ENCODE measurements at regions not wholly inside any gene's neighbourhood (a gene's known extent, or its start where the extent isn't known, plus 50 kb on each side); places are given as distances from the start of the nearest gene placed in this dataset.

DNA sequence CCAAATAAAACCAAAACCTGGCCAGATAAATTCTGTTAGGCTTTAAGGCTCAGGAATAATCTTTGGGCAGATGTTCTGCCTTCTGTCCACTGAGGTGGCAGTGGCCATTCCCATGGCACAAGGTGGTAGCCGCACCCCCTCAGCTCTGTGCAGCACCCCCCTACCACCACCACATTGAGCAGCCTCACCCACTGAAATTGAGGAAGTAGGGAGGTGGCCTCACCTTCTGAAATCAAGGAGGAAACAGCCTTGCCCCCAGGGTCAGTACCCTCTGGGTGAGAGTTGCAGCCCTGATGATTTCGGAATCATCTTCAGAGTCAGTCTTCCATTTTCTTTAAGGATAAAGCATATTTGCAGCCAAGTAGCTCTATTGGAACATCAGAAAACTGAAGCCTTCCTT lies 204.8 kb upstream of the PIK3R1 start:
- TF ChIP-seq, protein P1, sequence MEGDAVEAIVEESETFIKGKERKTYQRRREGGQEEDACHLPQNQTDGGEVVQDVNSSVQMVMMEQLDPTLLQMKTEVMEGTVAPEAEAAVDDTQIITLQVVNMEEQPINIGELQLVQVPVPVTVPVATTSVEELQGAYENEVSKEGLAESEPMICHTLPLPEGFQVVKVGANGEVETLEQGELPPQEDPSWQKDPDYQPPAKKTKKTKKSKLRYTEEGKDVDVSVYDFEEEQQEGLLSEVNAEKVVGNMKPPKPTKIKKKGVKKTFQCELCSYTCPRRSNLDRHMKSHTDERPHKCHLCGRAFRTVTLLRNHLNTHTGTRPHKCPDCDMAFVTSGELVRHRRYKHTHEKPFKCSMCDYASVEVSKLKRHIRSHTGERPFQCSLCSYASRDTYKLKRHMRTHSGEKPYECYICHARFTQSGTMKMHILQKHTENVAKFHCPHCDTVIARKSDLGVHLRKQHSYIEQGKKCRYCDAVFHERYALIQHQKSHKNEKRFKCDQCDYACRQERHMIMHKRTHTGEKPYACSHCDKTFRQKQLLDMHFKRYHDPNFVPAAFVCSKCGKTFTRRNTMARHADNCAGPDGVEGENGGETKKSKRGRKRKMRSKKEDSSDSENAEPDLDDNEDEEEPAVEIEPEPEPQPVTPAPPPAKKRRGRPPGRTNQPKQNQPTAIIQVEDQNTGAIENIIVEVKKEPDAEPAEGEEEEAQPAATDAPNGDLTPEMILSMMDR (conservative IDR thresholded peaks at IDR 0.05), result no peak
- no peak for TF ChIP-seq EZH2 (IDR thresholded peaks at IDR 0.05; ENCODE audit: low read depth)
